HL-60 (cell line): ENCODE measurements at regions not wholly inside any gene's neighbourhood (a gene's known extent, or its start where the extent isn't known, plus 50 kb on each side); places are given as distances from the start of the nearest gene placed in this dataset.

Source experiments
- GABPA ChIP-seq: IDR thresholded peaks from 2 replicates; pipeline ENCODE4 v1.6.1; 2012; ENCODE audit warnings: low read depth
- POLR2AphosphoS5 ChIP-seq: IDR thresholded peaks from 2 replicates; pipeline ENCODE4 v1.6.1; 2012; ENCODE audit warnings: low read depth
- SPI1 ChIP-seq: IDR thresholded peaks from 2 replicates; pipeline ENCODE4 v1.6.1; 2012; ENCODE audit warnings: low read depth, mild to moderate bottlenecking, borderline replicate concordance
- TF ChIP-seq, protein P1 (sequence below): IDR thresholded peaks from one replicate; pipeline ENCODE4 v1.5.1; 2011; ENCODE audit warnings: low read length, control low read depth, inconsistent platforms; ENCODE audit not compliant: insufficient read depth
- TF ChIP-seq, protein P2 (sequence below): IDR thresholded peaks from 2 replicates; pipeline ENCODE4 v1.6.1; 2012; ENCODE audit warnings: low read depth; ENCODE audit not compliant: insufficient replicate concordance

DNA sequence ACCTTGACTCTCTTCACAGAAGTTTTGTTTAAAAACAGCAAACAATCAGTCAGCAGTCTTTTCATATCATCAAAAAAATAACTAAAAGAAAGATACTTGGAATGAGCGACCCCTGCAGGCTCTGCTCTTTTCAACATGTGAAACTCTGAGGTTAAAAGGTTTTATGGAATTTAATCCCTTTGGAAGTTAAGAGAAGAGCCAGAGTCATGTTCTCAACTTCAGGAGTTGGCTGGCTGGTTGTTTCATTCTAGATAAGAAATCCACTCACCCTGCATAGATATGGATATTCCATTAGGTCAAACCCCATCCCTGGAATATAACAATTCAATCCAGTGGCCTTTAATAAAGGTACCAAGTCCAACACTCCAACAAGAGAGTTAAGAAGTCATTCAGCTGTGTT is 115.6 kb upstream of the RMDN2 start:
- TF ChIP-seq POLR2AphosphoS5 (no peak), GABPA (no peak), SPI1 (no peak)
- TF ChIP-seq, protein P1, sequence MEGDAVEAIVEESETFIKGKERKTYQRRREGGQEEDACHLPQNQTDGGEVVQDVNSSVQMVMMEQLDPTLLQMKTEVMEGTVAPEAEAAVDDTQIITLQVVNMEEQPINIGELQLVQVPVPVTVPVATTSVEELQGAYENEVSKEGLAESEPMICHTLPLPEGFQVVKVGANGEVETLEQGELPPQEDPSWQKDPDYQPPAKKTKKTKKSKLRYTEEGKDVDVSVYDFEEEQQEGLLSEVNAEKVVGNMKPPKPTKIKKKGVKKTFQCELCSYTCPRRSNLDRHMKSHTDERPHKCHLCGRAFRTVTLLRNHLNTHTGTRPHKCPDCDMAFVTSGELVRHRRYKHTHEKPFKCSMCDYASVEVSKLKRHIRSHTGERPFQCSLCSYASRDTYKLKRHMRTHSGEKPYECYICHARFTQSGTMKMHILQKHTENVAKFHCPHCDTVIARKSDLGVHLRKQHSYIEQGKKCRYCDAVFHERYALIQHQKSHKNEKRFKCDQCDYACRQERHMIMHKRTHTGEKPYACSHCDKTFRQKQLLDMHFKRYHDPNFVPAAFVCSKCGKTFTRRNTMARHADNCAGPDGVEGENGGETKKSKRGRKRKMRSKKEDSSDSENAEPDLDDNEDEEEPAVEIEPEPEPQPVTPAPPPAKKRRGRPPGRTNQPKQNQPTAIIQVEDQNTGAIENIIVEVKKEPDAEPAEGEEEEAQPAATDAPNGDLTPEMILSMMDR = no peak
- TF ChIP-seq, protein P2, sequence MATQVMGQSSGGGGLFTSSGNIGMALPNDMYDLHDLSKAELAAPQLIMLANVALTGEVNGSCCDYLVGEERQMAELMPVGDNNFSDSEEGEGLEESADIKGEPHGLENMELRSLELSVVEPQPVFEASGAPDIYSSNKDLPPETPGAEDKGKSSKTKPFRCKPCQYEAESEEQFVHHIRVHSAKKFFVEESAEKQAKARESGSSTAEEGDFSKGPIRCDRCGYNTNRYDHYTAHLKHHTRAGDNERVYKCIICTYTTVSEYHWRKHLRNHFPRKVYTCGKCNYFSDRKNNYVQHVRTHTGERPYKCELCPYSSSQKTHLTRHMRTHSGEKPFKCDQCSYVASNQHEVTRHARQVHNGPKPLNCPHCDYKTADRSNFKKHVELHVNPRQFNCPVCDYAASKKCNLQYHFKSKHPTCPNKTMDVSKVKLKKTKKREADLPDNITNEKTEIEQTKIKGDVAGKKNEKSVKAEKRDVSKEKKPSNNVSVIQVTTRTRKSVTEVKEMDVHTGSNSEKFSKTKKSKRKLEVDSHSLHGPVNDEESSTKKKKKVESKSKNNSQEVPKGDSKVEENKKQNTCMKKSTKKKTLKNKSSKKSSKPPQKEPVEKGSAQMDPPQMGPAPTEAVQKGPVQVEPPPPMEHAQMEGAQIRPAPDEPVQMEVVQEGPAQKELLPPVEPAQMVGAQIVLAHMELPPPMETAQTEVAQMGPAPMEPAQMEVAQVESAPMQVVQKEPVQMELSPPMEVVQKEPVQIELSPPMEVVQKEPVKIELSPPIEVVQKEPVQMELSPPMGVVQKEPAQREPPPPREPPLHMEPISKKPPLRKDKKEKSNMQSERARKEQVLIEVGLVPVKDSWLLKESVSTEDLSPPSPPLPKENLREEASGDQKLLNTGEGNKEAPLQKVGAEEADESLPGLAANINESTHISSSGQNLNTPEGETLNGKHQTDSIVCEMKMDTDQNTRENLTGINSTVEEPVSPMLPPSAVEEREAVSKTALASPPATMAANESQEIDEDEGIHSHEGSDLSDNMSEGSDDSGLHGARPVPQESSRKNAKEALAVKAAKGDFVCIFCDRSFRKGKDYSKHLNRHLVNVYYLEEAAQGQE = no peak
